DND-41 (cell line): ENCODE measurements at regions not wholly inside any gene's neighbourhood (a gene's known extent, or its start where the extent isn't known, plus 50 kb on each side); places are given as distances from the start of the nearest gene placed in this dataset.

Experiments used
- ATAC-seq: fragments of 200-7000 bp; cut with Tn5 transposase; 3 replicates; pipeline ENCODE4 v1.9.1; 2021; ENCODE audit warnings: low read depth; ENCODE audit not compliant: insufficient read depth
- DNase-seq: peaks from one replicate; pipeline ENCODE4 v3.0.0-alpha.2; 2020
- H2AFZ ChIP-seq: 2 replicates; pipeline ENCODE4 v1.6.0; 2012; ENCODE audit warnings: low read depth, low read length
- H3K27ac ChIP-seq: 2 replicates; pipeline ENCODE4 v1.5.1; 2012; ENCODE audit warnings: low read length, inconsistent platforms
- H3K27me3 ChIP-seq: fragments of 200-600 bp; sonication (generic); 2 replicates; pipeline ENCODE4 v1.6.0; 2012; ENCODE audit warnings: low read length, mild to moderate bottlenecking, inconsistent platforms; ENCODE audit not compliant: insufficient read depth, poor library complexity
- H3K36me3 ChIP-seq: 2 replicates; pipeline ENCODE4 v1.5.1; 2012; ENCODE audit warnings: low read length, inconsistent platforms; ENCODE audit not compliant: insufficient read depth
- H3K4me1 ChIP-seq: 2 replicates; pipeline ENCODE4 v1.5.1; 2012; ENCODE audit warnings: mild to moderate bottlenecking, low read length; ENCODE audit not compliant: insufficient read depth
- H3K4me2 ChIP-seq: 2 replicates; pipeline ENCODE4 v1.6.0; 2012; ENCODE audit warnings: mild to moderate bottlenecking, moderate library complexity, low read length, inconsistent platforms; ENCODE audit not compliant: insufficient read depth
- H3K4me3 ChIP-seq, 2 experiments: fragments of 200-600 bp in 1 of 2; shearing (Covaris generic) in 1 of 2; 2 replicates each; pipeline ENCODE4 v1.5.1; 2012 to 2016; ENCODE audit warnings: inconsistent platforms in 2 of 2, low read length in 2 of 2, mild to moderate bottlenecking in 2 of 2, low read depth in 1 of 2, moderate library complexity in 1 of 2
- H3K79me2 ChIP-seq: 2 replicates; pipeline ENCODE4 v1.6.0; 2012; ENCODE audit warnings: low read length, inconsistent platforms; ENCODE audit not compliant: insufficient read depth
- H3K9ac ChIP-seq: 2 replicates; pipeline ENCODE4 v1.6.0; 2012; ENCODE audit warnings: low read depth, mild to moderate bottlenecking, inconsistent platforms, low read length, moderate library complexity
- H3K9me3 ChIP-seq: 2 replicates; pipeline ENCODE4 v1.5.1; 2012; ENCODE audit warnings: low read length, moderate library complexity, mild to moderate bottlenecking, inconsistent platforms; ENCODE audit not compliant: insufficient read depth, severe bottlenecking
- H4K20me1 ChIP-seq: 2 replicates; pipeline ENCODE4 v1.6.0; 2012; ENCODE audit warnings: low read length; ENCODE audit not compliant: insufficient read depth
- EZH2 ChIP-seq: IDR thresholded peaks from 3 replicates; pipeline ENCODE4 v1.6.1; 2012; ENCODE audit warnings: borderline replicate concordance, low read depth, mild to moderate bottlenecking, moderate library complexity, low read length, inconsistent platforms; ENCODE audit not compliant: severe bottlenecking
- TF ChIP-seq, protein P1 (sequence below): IDR thresholded peaks from 2 replicates; pipeline ENCODE4 v1.5.1; 2012; ENCODE audit warnings: borderline replicate concordance, low read length, moderate library complexity, mild to moderate bottlenecking; ENCODE audit not compliant: poor library complexity, severe bottlenecking; ENCODE audit errors: extremely low read depth

DNA sequence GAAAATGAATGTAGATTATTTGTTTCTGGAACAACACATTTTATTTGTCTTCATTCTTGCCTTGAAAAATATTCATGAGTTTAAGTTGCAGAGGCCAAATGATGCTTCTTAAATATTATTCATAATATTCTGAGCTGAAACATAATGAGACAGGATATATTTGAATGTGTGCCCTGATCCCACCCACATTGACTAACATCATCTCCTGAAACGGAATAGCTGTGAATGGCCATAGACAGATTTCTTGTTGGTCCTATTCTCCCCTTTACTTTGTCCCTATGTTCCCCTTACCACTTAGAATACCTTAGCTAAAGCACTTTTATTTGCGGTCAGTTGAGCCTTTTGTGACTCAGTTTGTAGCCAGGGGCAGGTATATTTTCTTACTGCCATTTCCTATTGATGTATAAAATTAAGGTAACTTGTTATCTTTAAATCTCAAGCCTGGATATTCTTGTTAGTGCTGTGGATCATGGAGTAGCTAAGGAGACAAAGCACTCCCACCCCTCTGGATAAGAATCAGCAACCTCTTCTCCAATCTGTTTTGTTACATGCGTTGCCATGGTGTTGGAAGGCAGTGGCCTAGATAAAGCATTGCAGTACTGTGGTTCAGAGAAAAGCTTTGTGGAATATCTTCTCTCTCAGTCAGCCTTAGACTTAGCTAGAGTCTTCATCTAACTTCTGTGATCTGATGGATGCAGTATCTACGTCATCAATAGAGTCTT, 478.5 kb upstream of the DEPDC1 start:
- no peaks in the 10 kb centered on the region for H3K4me1 ChIP-seq
- H3K9ac ChIP-seq, result no peak overlapping the region
- DNase-seq, result no peak
- no peak overlapping the region for H3K4me2 ChIP-seq
- TF ChIP-seq, protein P1, sequence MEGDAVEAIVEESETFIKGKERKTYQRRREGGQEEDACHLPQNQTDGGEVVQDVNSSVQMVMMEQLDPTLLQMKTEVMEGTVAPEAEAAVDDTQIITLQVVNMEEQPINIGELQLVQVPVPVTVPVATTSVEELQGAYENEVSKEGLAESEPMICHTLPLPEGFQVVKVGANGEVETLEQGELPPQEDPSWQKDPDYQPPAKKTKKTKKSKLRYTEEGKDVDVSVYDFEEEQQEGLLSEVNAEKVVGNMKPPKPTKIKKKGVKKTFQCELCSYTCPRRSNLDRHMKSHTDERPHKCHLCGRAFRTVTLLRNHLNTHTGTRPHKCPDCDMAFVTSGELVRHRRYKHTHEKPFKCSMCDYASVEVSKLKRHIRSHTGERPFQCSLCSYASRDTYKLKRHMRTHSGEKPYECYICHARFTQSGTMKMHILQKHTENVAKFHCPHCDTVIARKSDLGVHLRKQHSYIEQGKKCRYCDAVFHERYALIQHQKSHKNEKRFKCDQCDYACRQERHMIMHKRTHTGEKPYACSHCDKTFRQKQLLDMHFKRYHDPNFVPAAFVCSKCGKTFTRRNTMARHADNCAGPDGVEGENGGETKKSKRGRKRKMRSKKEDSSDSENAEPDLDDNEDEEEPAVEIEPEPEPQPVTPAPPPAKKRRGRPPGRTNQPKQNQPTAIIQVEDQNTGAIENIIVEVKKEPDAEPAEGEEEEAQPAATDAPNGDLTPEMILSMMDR, result no peak
- TF ChIP-seq EZH2, result no peak
- no peaks in the 10 kb centered on the region for H4K20me1 ChIP-seq
- no peaks in the 10 kb centered on the region for H3K36me3 ChIP-seq
- H3K4me3 ChIP-seq, result no peak overlapping the region
- H3K27me3 ChIP-seq, result no peaks in the 10 kb centered on the region
- H3K27ac ChIP-seq, result no peak overlapping the region
- no peaks in the 10 kb centered on the region for H3K9me3 ChIP-seq
- H2AFZ ChIP-seq, result no peak overlapping the region
- H3K79me2 ChIP-seq, result no peaks in the 10 kb centered on the region
- ATAC-seq, result no peak

DNA sequence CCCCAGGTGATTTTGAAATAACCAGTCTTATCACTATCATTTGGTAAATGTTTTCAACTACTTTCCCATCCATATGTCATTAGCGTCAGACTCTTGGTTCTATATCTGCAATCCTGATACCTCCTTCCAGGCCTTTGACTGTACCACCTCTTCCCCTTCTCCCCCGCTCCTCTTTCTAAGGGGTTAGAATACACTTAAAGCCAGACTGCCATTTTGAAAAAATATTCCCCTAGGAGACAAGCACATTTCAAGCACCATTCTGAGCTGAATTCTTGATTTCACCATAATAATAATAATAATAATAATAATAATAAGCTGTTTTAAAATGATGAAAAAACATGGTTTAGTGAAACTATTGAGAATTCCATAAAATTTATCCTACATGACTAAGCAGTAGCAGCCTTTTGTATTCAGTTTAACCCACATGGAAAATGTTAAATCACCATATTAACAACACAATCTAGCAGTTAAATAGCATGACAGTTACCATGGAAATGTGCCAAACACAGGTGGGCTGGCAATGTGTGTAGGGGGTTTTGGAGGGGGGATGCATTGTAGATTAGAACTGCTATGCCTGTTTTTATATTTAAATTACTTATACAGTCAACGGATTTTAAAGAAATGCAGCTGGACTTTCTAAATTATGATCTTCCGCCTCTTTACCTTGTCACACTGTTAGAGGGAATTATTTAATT, 480.2 kb upstream of the DEPDC1 start:
- H3K27ac ChIP-seq, result no peak overlapping the region
- H3K79me2 ChIP-seq, result no peaks in the 10 kb centered on the region
- ATAC-seq (no peak), DNase-seq (no peak)
- no peak overlapping the region for H3K4me3 ChIP-seq
- TF ChIP-seq EZH2, result no peak
- TF ChIP-seq, protein P1, result no peak
- H3K27me3 ChIP-seq, result no peaks in the 10 kb centered on the region
- H3K4me2 ChIP-seq, result no peak overlapping the region
- no peaks in the 10 kb centered on the region for H3K4me1 ChIP-seq
- H3K9ac ChIP-seq, result no peak overlapping the region
- no peaks in the 10 kb centered on the region for H3K9me3 ChIP-seq
- no peaks in the 10 kb centered on the region for H4K20me1 ChIP-seq
- H2AFZ ChIP-seq, result no peak overlapping the region
- H3K36me3 ChIP-seq, result no peaks in the 10 kb centered on the region

DNA sequence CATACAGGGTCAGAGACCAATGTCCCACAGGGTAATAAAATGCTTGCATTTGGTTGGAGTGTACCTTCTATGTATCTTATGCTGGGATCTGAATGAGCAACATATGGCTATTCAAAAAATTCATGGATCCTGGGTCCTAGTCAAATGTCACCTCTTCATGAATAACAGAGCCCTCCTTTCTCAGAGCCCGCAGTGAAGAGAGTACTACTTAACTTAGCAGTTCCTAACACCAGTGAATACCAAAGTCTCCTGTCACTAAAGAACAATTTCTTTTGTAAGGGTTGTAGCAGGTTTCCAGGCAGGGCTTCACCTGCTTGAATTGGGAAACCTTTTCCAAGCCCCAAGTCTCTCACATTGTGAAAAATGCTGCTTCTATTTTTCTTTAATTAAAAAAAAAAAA, 483.0 kb upstream of the DEPDC1 start:
- Histone ChIP-seq H3K79me2 (no peaks in the 10 kb centered on the region), H3K27ac (no peak overlapping the region), H3K9ac (no peak overlapping the region), H3K4me2 (no peak overlapping the region), H3K27me3 (no peaks in the 10 kb centered on the region), H3K36me3 (no peaks in the 10 kb centered on the region), H2AFZ (no peak overlapping the region), H4K20me1 (no peaks in the 10 kb centered on the region), H3K4me1 (no peaks in the 10 kb centered on the region), H3K4me3 (no peak overlapping the region), H3K9me3 (no peaks in the 10 kb centered on the region)
- ATAC-seq (no peak), DNase-seq (no peak)
- TF ChIP-seq EZH2, result no peak
- TF ChIP-seq, protein P1, result no peak
